Gastroesophageal sphincter (tissue), 3 donors: ENCODE measurements at regions not wholly inside any gene's neighbourhood (a gene's known extent, or its start where the extent isn't known, plus 50 kb on each side); places are given as distances from the start of the nearest gene placed in this dataset.

Experiments used
- POLR2A ChIP-seq, 2 donors: fragments of 450-650 bp; IDR thresholded peaks; one replicate each; pipeline ENCODE4 v1.6.1; 2017; ENCODE audit warnings: antibody characterized with exemption in 2 of 2, mild to moderate bottlenecking in 2 of 2, moderate library complexity in 1 of 2
- POLR2AphosphoS5 ChIP-seq: sonication (generic); formaldehyde crosslinking; IDR thresholded peaks from one replicate; pipeline ENCODE4 v1.6.1; 2017; ENCODE audit warnings: antibody characterized with exemption
- TF ChIP-seq, protein P1 (sequence below), 4 experiments: fragments of 200-600 bp in 2 of 4; fragments of 450-650 bp in 2 of 4; sonication (generic) in 1 of 4; IDR thresholded peaks; one replicate each; pipeline ENCODE4 v1.5.1; 2017 to 2019; ENCODE audit warnings: antibody characterized with exemption in 4 of 4, mild to moderate bottlenecking in 2 of 4, moderate library complexity in 2 of 4

DNA sequence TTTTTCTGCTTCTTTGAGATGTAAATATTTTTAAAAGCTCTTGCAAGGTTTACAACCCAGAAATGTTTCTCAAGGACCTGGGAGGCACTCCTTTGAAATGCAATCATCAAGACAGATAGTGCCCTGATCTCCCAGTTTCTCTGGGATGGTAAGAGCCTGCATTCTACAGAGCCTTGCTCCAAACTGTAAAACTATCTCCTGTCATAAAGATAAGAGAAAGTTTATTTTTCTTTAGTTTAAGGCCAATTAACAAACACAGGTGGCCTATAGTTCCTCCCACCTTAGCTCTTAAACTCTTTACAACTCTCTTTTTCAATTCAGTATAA is 1231.1 kb upstream of the NUDT12 start:
- TF ChIP-seq, protein P1, sequence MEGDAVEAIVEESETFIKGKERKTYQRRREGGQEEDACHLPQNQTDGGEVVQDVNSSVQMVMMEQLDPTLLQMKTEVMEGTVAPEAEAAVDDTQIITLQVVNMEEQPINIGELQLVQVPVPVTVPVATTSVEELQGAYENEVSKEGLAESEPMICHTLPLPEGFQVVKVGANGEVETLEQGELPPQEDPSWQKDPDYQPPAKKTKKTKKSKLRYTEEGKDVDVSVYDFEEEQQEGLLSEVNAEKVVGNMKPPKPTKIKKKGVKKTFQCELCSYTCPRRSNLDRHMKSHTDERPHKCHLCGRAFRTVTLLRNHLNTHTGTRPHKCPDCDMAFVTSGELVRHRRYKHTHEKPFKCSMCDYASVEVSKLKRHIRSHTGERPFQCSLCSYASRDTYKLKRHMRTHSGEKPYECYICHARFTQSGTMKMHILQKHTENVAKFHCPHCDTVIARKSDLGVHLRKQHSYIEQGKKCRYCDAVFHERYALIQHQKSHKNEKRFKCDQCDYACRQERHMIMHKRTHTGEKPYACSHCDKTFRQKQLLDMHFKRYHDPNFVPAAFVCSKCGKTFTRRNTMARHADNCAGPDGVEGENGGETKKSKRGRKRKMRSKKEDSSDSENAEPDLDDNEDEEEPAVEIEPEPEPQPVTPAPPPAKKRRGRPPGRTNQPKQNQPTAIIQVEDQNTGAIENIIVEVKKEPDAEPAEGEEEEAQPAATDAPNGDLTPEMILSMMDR (IDR thresholded peaks at IDR 0.05), result no peak
- no peak for TF ChIP-seq POLR2A (IDR thresholded peaks at IDR 0.05)
- no peak for TF ChIP-seq POLR2AphosphoS5
